T47D (cell line): ENCODE measurements at regions not wholly inside any gene's neighbourhood (a gene's known extent, or its start where the extent isn't known, plus 50 kb on each side); places are given as distances from the start of the nearest gene placed in this dataset.

Experiments used
- DNase-seq, 2 experiments: peaks; one replicate each; pipeline versions ENCODE4 v3.0.0 to v3.0.0-alpha.2; 2011 to 2012; ENCODE audit warnings: low read depth in 1 of 2, low spot score in 1 of 2
- JUND ChIP-seq: IDR thresholded peaks from 2 replicates; pipeline ENCODE4 v1.6.1; 2012; ENCODE audit warnings: low read depth
- in situ Hi-C: cut with HindIII; loops from 2 replicates; pipeline ENCODE4 v1.10.0; 2016; ENCODE audit warnings: low sequenced_read_pairs, low pct_unique_long_range_greater_than_20kb

GRCh38 chrX:10098270-10098713, 58.5 kb upstream of the CLCN4 start:
- in situ Hi-C loops, result no loop called here
- no peak for TF ChIP-seq JUND
- DNase-seq, result no peak

DNA sequence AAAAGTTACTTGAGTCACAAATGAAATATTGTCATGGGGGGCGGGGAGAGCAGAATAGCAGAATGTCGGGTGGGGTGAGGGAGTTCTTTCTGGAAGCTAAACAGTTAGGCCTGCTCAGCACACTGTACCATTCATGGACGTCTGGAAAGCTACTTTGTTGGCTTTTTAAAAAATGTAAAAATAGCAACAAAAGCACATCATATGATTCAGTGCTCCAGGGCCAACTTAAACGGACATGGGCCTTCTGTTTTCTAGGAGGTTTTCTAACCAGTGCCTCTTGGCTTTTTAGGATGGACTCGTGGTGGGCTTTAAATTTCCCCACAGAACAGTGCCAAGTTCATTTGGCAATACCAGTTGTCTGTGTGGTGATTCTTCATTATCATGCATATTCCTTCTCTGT, 57.4 kb upstream of the CLCN4 start:
- in situ Hi-C loops, result no loop called here
- no peak for DNase-seq

GRCh38 chrX:10101269-10101668, 55.5 kb upstream of the CLCN4 start:
- no peak for TF ChIP-seq JUND
- peak; percentile 56 to 75 for DNase-seq
- in situ Hi-C loops, result no loop called here

More for the DNA sequence above, 57.4 kb upstream of the CLCN4 start:
- no peak for TF ChIP-seq JUND

GRCh38 chrX:10102046-10102704, 54.6 kb upstream of the CLCN4 start:
- no peak for DNase-seq
- no peak for TF ChIP-seq JUND

DNA sequence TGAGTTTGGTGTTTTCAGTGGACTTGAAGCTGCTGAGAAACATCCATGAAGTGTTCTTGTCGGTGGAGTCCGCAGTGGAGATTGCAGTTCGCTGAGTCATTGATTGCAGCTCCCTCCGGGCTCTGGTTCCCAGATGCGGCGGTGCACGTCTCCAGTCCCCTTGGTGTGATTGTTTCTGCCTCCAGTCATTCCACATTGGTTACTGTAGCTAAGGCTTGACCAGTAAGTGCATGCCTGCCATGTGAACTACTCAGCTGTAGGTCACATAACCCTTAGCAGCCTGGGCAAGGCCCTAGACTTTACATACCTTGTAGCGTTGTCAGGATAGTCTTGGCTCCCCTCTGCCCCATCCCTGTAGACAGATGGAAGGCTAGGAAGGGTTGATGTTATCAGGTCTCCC, 53.8 kb upstream of the CLCN4 start:
- TF ChIP-seq JUND, result no peak
- DNase-seq, result no peak
- in situ Hi-C loops, result no loop called here

More at GRCh38 chrX:10102046-10102704, 54.6 kb upstream of the CLCN4 start:
- in situ Hi-C loops, result no loop called here

DNA sequence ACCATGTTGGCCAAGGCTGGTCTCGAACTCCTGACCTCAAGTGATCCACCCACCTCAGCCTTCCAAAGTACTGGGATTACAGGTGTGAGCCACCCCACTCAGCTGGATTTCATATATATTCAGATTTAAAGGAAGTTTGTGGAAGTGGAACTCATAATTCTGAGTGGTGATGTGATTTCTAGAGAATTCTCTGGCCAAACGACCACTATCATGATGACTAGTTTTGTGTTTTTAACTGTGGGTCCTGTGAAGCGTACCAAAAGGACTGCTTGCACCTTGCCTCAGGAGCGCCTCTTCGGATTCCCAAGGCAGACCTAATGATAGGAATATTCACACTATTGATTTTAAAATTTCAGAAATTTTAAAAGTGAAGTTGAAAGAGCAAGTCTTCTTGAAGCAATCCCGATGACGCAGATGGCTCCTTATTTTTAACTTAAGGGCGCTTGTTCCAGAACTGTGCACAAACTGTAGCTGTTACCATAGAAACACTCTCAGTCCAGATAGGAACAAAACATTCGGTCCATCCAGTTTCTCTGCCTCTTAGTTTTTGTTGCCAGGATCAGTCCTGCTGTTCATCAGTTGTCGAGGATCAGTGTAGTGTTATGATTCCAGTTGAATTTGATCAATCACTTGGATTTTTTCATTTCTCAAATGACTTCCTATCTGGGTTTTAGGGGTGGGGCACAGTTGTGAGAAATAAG, 51.7 kb upstream of the CLCN4 start:
- in situ Hi-C loops, result no loop called here
- DNase-seq, result no peak
- no peak for TF ChIP-seq JUND

GRCh38 chrX:10106806-10107205, 50.0 kb upstream of the CLCN4 start:
- in situ Hi-C loops, result no loop called here
- DNase-seq, result no peak
- no peak for TF ChIP-seq JUND
